Testis (tissue), 2 donors: ENCODE measurements at regions not wholly inside any gene's neighbourhood (a gene's known extent, or its start where the extent isn't known, plus 50 kb on each side); places are given as distances from the start of the nearest gene placed in this dataset.

ENCODE experiments used
- DNase-seq: peaks from one replicate; pipeline ENCODE4 v3.0.0-alpha.2; 2019
- H3K27ac ChIP-seq, 2 donors: fragments of 200-600 bp; sonication (generic); one replicate each; pipeline ENCODE4 v1.5.1; 2019
- H3K27me3 ChIP-seq: fragments of 200-600 bp; sonication (generic); one replicate; pipeline ENCODE4 v1.5.1; 2019
- H3K36me3 ChIP-seq: fragments of 200-600 bp; sonication (generic); one replicate; pipeline ENCODE4 v1.5.1; 2017; ENCODE audit warnings: low read depth; ENCODE audit errors: missing control alignments
- H3K4me1 ChIP-seq: fragments of 200-600 bp; sonication (generic); one replicate; pipeline ENCODE4 v1.5.1; 2019
- H3K4me3 ChIP-seq, 2 donors: fragments of 200-600 bp; sonication (generic); one replicate each; pipeline ENCODE4 v1.5.1; 2017 to 2019
- H3K9me3 ChIP-seq: fragments of 200-600 bp; sonication (generic); one replicate; pipeline ENCODE4 v1.5.1; 2017
- CTCF ChIP-seq, 3 experiments: fragments of 450-650 bp in 2 of 3; fragments of 200-600 bp in 1 of 3; sonication (generic) in 1 of 3; IDR thresholded peaks; one replicate each; pipeline ENCODE4 v1.5.1; 2016 to 2019; ENCODE audit warnings: antibody characterized with exemption in 3 of 3, mild to moderate bottlenecking in 2 of 3, moderate library complexity in 1 of 3
- POLR2A ChIP-seq: fragments of 450-650 bp; IDR thresholded peaks from one replicate; pipeline ENCODE4 v1.6.1; 2017; ENCODE audit warnings: antibody characterized with exemption, mild to moderate bottlenecking, moderate library complexity
- WGBS, 2 donors: methylation state at CpG; one replicate each; pipeline ENCODE4 v1.1.5; 2018; 5-methylcytosine and 5-hydroxymethylcytosine counted together
- intact Hi-C: fragments of 100-400 bp; cut with DNase I; formaldehyde crosslinking; loops from one replicate; pipeline ENCODE4 v1.15.1; 2023; ENCODE audit warnings: low total_unique reads

GRCh38 chr14:76974365-76974764, 54.1 kb downstream of the IRF2BPL start:
- Histone ChIP-seq H3K4me3 (no peak overlapping the region), H3K27ac (no peak overlapping the region), H3K9me3 (no peaks in the 10 kb centered on the region), H3K36me3 (no peaks in the 10 kb centered on the region), H3K4me1 (peaks cover 5% of the 10 kb centered on the region), H3K27me3 (no peaks in the 10 kb centered on the region)
- 84 to 87% methylated on average over 2 of the region's 2 CpGs for WGBS, 2 donors
- DNase-seq = no peak
- TF ChIP-seq POLR2A (no peak), CTCF (IDR thresholded peaks at IDR 0.05) (no peak)
- intact Hi-C loops = no loop called here

- intact Hi-C loops = no loop called here
- no peak for TF ChIP-seq CTCF (IDR thresholded peaks at IDR 0.05)
- TF ChIP-seq POLR2A = no peak
- WGBS, 2 donors = 84 to 92% methylated on average over 6 of the region's 6 CpGs
- no peak overlapping the region for H3K27ac ChIP-seq
- H3K9me3 ChIP-seq = no peaks in the 10 kb centered on the region
- DNase-seq = no peak
- no peaks in the 10 kb centered on the region for H3K36me3 ChIP-seq
- H3K27me3 ChIP-seq = no peaks in the 10 kb centered on the region
- no peaks in the 10 kb centered on the region for H3K4me1 ChIP-seq
- no peak overlapping the region for H3K4me3 ChIP-seq
These were observed 57.0 kb downstream of the IRF2BPL start for GRCh38 chr14:76971549-76971948.

GRCh38 chr14:76968621-76969063, 59.9 kb downstream of the IRF2BPL start:
- no peak for DNase-seq
- 88 to 91% methylated on average over 13 to 16 of the region's 16 CpGs for WGBS, 2 donors

GRCh38 chr14:76967788-76968187, 60.7 kb downstream of the IRF2BPL start:
- WGBS, 2 donors = 93% methylated on average over 7 of the region's 7 CpGs
- TF ChIP-seq POLR2A = no peak
- no peak for TF ChIP-seq CTCF (IDR thresholded peaks at IDR 0.05)
- intact Hi-C loops = no loop called here

More at GRCh38 chr14:76968621-76969063, 59.9 kb downstream of the IRF2BPL start:
- H3K9me3 ChIP-seq = no peaks in the 10 kb centered on the region
- TF ChIP-seq CTCF (IDR thresholded peaks at IDR 0.05) (no peak), POLR2A (no peak)
- no peak overlapping the region for H3K4me3 ChIP-seq
- H3K27ac ChIP-seq = no peak overlapping the region
- intact Hi-C loops = no loop called here
- H3K36me3 ChIP-seq = no peaks in the 10 kb centered on the region
- H3K4me1 ChIP-seq = no peaks in the 10 kb centered on the region
- H3K27me3 ChIP-seq = no peaks in the 10 kb centered on the region

GRCh38 chr14:76965232-76965631, 63.3 kb downstream of the IRF2BPL start:
- no peak for TF ChIP-seq POLR2A
- intact Hi-C loops = no loop called here

More at GRCh38 chr14:76967788-76968187, 60.7 kb downstream of the IRF2BPL start:
- Histone ChIP-seq H3K36me3 (no peaks in the 10 kb centered on the region), H3K4me3 (no peak overlapping the region), H3K4me1 (no peaks in the 10 kb centered on the region), H3K27me3 (no peaks in the 10 kb centered on the region), H3K27ac (no peak overlapping the region), H3K9me3 (no peaks in the 10 kb centered on the region)
- no peak for DNase-seq

More at GRCh38 chr14:76965232-76965631, 63.3 kb downstream of the IRF2BPL start:
- DNase-seq = no peak
- Histone ChIP-seq H3K4me3 (no peak overlapping the region), H3K36me3 (no peaks in the 10 kb centered on the region), H3K27ac (no peak overlapping the region), H3K9me3 (no peaks in the 10 kb centered on the region), H3K27me3 (no peaks in the 10 kb centered on the region), H3K4me1 (peaks cover 11% of the 10 kb centered on the region)
- WGBS, 2 donors = 81 to 92% methylated on average over 5 of the region's 5 CpGs
